K562 (cell line): ENCODE measurements at regions not wholly inside any gene's neighbourhood (a gene's known extent, or its start where the extent isn't known, plus 50 kb on each side); places are given as distances from the start of the nearest gene placed in this dataset.

Experiments used
- ATAC-seq: fragments of 200-7000 bp; cut with Tn5 transposase; 3 replicates; pipeline ENCODE4 v1.9.1; 2020; ENCODE audit warnings: moderate library complexity
- BruUV-seq: library from RNA; stranded (reverse); fragments of 400-500 nt; replicated peaks from 2 replicates; lab custom pipeline; 2021; lab: Mats Ljungman, UMichigan
- CTCF ChIA-PET: fragments of 300-600 bp; formaldehyde crosslinking; extraction: SDS; loops from one replicate; lab custom pipeline; 2021; ENCODE audit warnings: low intra/inter-chr PET ratio; lab: Yijun Ruan, JAX
- POLR2A ChIA-PET: fragments of 300-600, 350-650 bp; sonication (Branson Sonifier 250); formaldehyde crosslinking; extraction: SDS; loops from one replicate; lab custom pipeline; 2021; ENCODE audit warnings: antibody characterized with exemption, inconsistent platforms; lab: Yijun Ruan, JAX
- DNase-seq, 4 experiments: peaks; one replicate each; pipeline versions ENCODE4 v3.0.0 to v3.0.0-alpha.2; 2011 to 2018; ENCODE audit warnings: low spot score in 3 of 4, mixed read lengths in 3 of 4; ENCODE audit errors: extremely low read depth in 1 of 4
- FAIRE-seq: peaks from 2 replicates; lab custom pipeline; 2011; peaks lifted over from hg19 to GRCh38; lab: Jason Lieb, UNC
- H2AFZ ChIP-seq: 2 replicates; pipeline ENCODE4 v1.6.0; 2011; ENCODE audit warnings: low read depth, low read length, control low read depth, inconsistent platforms
- H3K27ac ChIP-seq: fragments of 200-600 bp; 3 replicates; pipeline ENCODE4 v1.8.0; 2011; ENCODE audit warnings: low read depth, mild to moderate bottlenecking, control low read depth, inconsistent platforms, low read length, moderate library complexity, mixed read lengths; ENCODE audit errors: extremely low read depth
- H3K27me3 ChIP-seq, 2 experiments: fragments of 300-600 bp in 1 of 2; 2 replicates in 1 of 2; 3 replicates in 1 of 2; pipeline versions ENCODE4 v1.6.0 to v1.8.0; 2011; ENCODE audit warnings: inconsistent platforms in 2 of 2, low read length in 2 of 2, mild to moderate bottlenecking in 1 of 2, mixed read lengths in 1 of 2, moderate library complexity in 1 of 2; ENCODE audit not compliant: control insufficient read depth in 2 of 2, insufficient read depth in 2 of 2
- H3K36me3 ChIP-seq: fragments of 300-600 bp; 3 replicates; pipeline ENCODE4 v1.8.0; 2011; ENCODE audit warnings: mild to moderate bottlenecking, low read length, inconsistent platforms; ENCODE audit not compliant: control insufficient read depth, insufficient read depth
- H3K4me1 ChIP-seq, 2 experiments: fragments of 200-600 bp in 1 of 2; replicated peaks in 1 of 2; 2 replicates in 1 of 2; 3 replicates in 1 of 2; pipeline versions ENCODE4 v1.5.1 to v1.8.0; 2011; ENCODE audit warnings: inconsistent platforms in 2 of 2, low read length in 2 of 2, mild to moderate bottlenecking in 1 of 2, mixed read lengths in 1 of 2, moderate library complexity in 1 of 2; ENCODE audit not compliant: control insufficient read depth in 2 of 2, insufficient read depth in 2 of 2
- H3K4me2 ChIP-seq: 2 replicates; pipeline ENCODE4 v1.6.1; 2011; ENCODE audit warnings: low read length, control low read depth, inconsistent platforms, mixed read lengths; ENCODE audit not compliant: insufficient read depth
- H3K4me3 ChIP-seq: fragments of 200-600 bp; sonication (generic), shearing (Covaris generic); 2 replicates; pipeline ENCODE4 v1.5.1; 2016; ENCODE audit warnings: control low read depth, inconsistent platforms
- H3K79me2 ChIP-seq: fragments of 200-600 bp; 3 replicates; pipeline ENCODE4 v1.8.0; 2011; ENCODE audit warnings: low read length, inconsistent platforms; ENCODE audit not compliant: control insufficient read depth, insufficient read depth
- H3K9ac ChIP-seq, 2 experiments: 2 replicates each; pipeline versions ENCODE4 v1.6.0 to v1.6.1; 2011; ENCODE audit warnings: low read depth in 2 of 2, low read length in 2 of 2, control low read depth in 1 of 2, inconsistent platforms in 1 of 2, mild to moderate bottlenecking in 1 of 2, mixed read lengths in 1 of 2; ENCODE audit not compliant: insufficient read depth in 1 of 2
- H3K9me1 ChIP-seq: one replicate; pipeline ENCODE4 v1.6.0; 2011; ENCODE audit warnings: inconsistent platforms, mild to moderate bottlenecking, low read length, moderate library complexity; ENCODE audit not compliant: control insufficient read depth, insufficient read depth
- H3K9me3 ChIP-seq: replicated peaks from 2 replicates; pipeline ENCODE4 v1.5.1; 2011; ENCODE audit warnings: low read depth, low read length, inconsistent platforms; ENCODE audit not compliant: control insufficient read depth, insufficient read depth
- H4K20me1 ChIP-seq: replicated peaks from 2 replicates; pipeline ENCODE4 v1.6.1; 2011; ENCODE audit warnings: low read length, inconsistent platforms, mixed read lengths; ENCODE audit not compliant: control insufficient read depth, insufficient read depth
- ARNT ChIP-seq, 2 experiments: fragments of 450-650 bp; IDR thresholded peaks; 2 replicates each; pipeline ENCODE4 v1.6.1; 2016; ENCODE audit warnings: mild to moderate bottlenecking in 1 of 2
- CBX5 ChIP-seq: IDR thresholded peaks from 2 replicates; pipeline ENCODE4 v1.6.1; 2014; ENCODE audit warnings: low read depth, borderline replicate concordance
- CHD2 ChIP-seq: IDR thresholded peaks from 2 replicates; pipeline ENCODE4 v1.6.1; 2011; ENCODE audit warnings: low read depth, low read length
- FOXA3 ChIP-seq, 2 experiments: fragments of 450-650 bp in 1 of 2; sonication (generic) in 1 of 2; formaldehyde crosslinking; IDR thresholded peaks in 1 of 2; conservative IDR thresholded peaks in 1 of 2; 2 replicates each; pipeline versions ENCODE4 v1.4.0 to v1.8.0; 2020 to 2022; ENCODE audit warnings: mild to moderate bottlenecking in 2 of 2, missing genetic modification reagents in 1 of 2
- LEF1 ChIP-seq: fragments of 450-650 bp; IDR thresholded peaks from 2 replicates; pipeline ENCODE4 v1.6.1; 2016; ENCODE audit warnings: mild to moderate bottlenecking
- MBD2 ChIP-seq: sonication (generic); IDR thresholded peaks from 2 replicates; pipeline ENCODE4 v1.6.1; 2016; ENCODE audit warnings: low read depth, borderline replicate concordance
- POLR2H ChIP-seq: IDR thresholded peaks from 2 replicates; pipeline ENCODE4 v1.6.1; 2016; ENCODE audit warnings: missing genetic modification characterization, low read depth, mild to moderate bottlenecking, control low read depth, missing compliant biosample characterization, moderate library complexity
- ZNF140 ChIP-seq: fragments of 250-450 bp; sonication (Bioruptor Pico); IDR thresholded peaks from 2 replicates; pipeline ENCODE4 v1.8.0; 2021; ENCODE audit warnings: moderate library complexity, mild to moderate bottlenecking, inconsistent platforms
- ZNF717 ChIP-seq: fragments of 250-450 bp; sonication (Bioruptor Pico); IDR thresholded peaks from 2 replicates; pipeline ENCODE4 v1.5.0; 2021
- ZNF764 ChIP-seq: fragments of 250-450 bp; sonication (Bioruptor Pico); IDR thresholded peaks from 2 replicates; pipeline ENCODE4 v1.4.0; 2020; ENCODE audit warnings: low read depth, mild to moderate bottlenecking, moderate library complexity
- WGBS: fragments of 100-300 bp; shearing (Covaris generic); methylation state at CpG from one replicate; pipeline ENCODE4 v1.1.6; 2016; ENCODE audit warnings: low coverage, mixed read lengths; ENCODE audit not compliant: insufficient coverage; ENCODE audit errors: missing lambda C conversion rate; 5-methylcytosine and 5-hydroxymethylcytosine counted together
- in situ Hi-C: fragments of 300-500 bp; cut with MboI; formaldehyde crosslinking; loops from 4 replicates; pipeline ENCODE4 v1.15.0; 2018; ENCODE audit warnings: inconsistent platforms, mixed read lengths
- intact Hi-C: fragments of 100-400 bp; cut with micrococcal nuclease; formaldehyde crosslinking; loops from 2 replicates; pipeline ENCODE4 v1.14.2; 2022
- TF ChIP-seq, protein P1 (sequence below): fragments of 450-650 bp; IDR thresholded peaks from 2 replicates; pipeline ENCODE4 v1.6.1; 2016; ENCODE audit warnings: mild to moderate bottlenecking

DNA sequence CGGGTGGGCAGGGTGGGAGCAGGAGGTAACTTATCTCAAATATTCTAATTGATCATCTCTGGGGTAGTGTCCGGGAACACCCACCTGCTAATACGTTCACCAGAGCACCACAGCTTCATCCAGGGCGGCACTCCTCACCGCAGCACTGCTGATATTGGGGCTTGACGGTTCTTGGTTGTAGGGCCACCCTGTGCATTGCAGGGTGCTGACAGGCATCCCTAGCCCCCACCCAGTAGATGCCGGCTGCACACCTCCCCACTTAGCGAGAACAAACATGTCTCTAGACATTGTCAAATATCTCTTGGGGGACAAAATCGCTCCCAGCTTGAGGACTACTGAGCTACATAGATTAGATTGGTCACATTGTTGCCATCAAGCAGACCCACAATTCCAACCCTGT, 73.9 kb upstream of the WASF3 start (continued):
- TF ChIP-seq CBX5 (no peak), LEF1 (no peak), FOXA3 (CRISPR knock-in tag; conservative IDR thresholded peaks at IDR 0.05 in 1 of 2, IDR thresholded peaks at IDR 0.05 in 1 of 2) (no peak)
- TF ChIP-seq, protein P1, sequence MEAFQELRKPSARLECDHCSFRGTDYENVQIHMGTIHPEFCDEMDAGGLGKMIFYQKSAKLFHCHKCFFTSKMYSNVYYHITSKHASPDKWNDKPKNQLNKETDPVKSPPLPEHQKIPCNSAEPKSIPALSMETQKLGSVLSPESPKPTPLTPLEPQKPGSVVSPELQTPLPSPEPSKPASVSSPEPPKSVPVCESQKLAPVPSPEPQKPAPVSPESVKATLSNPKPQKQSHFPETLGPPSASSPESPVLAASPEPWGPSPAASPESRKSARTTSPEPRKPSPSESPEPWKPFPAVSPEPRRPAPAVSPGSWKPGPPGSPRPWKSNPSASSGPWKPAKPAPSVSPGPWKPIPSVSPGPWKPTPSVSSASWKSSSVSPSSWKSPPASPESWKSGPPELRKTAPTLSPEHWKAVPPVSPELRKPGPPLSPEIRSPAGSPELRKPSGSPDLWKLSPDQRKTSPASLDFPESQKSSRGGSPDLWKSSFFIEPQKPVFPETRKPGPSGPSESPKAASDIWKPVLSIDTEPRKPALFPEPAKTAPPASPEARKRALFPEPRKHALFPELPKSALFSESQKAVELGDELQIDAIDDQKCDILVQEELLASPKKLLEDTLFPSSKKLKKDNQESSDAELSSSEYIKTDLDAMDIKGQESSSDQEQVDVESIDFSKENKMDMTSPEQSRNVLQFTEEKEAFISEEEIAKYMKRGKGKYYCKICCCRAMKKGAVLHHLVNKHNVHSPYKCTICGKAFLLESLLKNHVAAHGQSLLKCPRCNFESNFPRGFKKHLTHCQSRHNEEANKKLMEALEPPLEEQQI, result no peak

- no peak overlapping the region for H3K4me3 ChIP-seq
- CTCF ChIA-PET, result no interaction called here
- H3K9me3 ChIP-seq, result no peaks in the 10 kb centered on the region
- no peak overlapping the region for H3K27ac ChIP-seq
- intact Hi-C loops (loop anchor here (5.0 to 10.0 kb wide), 2 partner anchors 213 to 441 kb away; no protein-coding TSS in a partner anchor), in situ Hi-C loops (no loop called here)
- no peak overlapping the region for H2AFZ ChIP-seq
- peaks cover 0 to 31% of the 10 kb centered on the region in 2 experiments; a peak in 3 of 5 replicates for H3K27me3 ChIP-seq
- no peaks in the 10 kb centered on the region for H4K20me1 ChIP-seq
- WGBS, result 6% methylated on average over 3 of the region's 6 CpGs
- no peak for DNase-seq
- POLR2A ChIA-PET, result no interaction called here
- no peaks in the 10 kb centered on the region for H3K9me1 ChIP-seq
- no peak overlapping the region for H3K9ac ChIP-seq
- TF ChIP-seq ZNF140 (CRISPR knock-in tag) (no peak), ARNT (IDR thresholded peaks at IDR 0.05) (no peak), MBD2 (no peak), CHD2 (no peak), POLR2H (tag) (no peak), ZNF717 (CRISPR knock-in tag) (no peak), ZNF764 (no peak)
- no peaks in the 10 kb centered on the region; a peak in 1 of 5 replicates for H3K4me1 ChIP-seq
- no TSS peak for BruUV-seq
- H3K36me3 ChIP-seq, result no peaks in the 10 kb centered on the region
- no peaks in the 10 kb centered on the region for H3K79me2 ChIP-seq
- H3K4me2 ChIP-seq, result no peak overlapping the region
- FAIRE-seq, result no peak
- no peak for ATAC-seq
These were observed 73.3 kb upstream of the WASF3 start for GRCh38 chr13:26484196-26484595.
